ENCODE measurements at regions not wholly inside any gene's neighbourhood (a gene's known extent, or its start where the extent isn't known, plus 50 kb on each side); places are given as distances from the start of the nearest gene placed in this dataset.

DNA sequence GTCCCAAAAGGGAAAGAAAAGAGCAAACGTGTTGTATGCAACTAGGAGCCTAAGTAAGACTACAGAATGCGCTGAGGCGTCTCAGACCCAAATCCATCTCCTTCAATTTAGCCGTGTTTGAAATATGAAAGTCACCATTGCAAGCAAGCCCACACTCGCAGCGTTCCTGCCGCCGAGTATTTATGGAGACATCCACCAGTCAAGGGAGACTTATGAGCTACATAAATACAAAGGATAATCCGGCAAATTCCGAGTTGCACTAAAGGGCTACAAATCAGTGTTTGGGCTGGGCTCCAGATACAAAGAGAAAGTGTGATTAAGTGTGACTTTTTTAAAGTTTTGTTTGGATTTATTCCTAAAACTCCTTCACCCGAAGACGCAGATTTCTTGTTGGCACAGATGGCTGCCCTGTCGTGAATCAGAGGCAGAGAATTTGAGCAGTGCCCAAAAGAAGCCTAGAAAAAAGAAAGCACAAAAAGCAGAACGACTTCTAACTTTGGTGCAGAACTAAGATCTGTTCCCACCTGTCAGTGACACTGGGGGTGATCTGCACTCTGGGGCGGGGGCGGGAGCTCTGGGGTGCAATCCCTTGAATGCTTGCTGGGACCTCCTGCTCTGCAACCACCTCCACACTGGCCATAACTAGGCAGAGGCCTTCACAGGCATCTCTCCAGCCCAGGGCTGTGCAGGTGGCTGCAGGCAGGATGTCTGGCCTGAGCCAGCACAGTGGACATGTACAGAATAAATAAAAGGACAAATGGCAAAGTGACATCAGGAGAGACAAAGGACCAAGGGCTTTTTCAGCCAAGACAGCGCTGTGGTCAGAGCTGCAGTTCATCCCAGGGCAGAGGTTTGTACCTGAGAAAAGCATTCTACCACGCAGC lies 489.7 kb downstream of the NPHP4 start:
- Histone ChIP-seq H4K20me1 (ENCODE audit: control insufficient read depth, insufficient read depth) (no peaks in the 10 kb centered on the region), H3K9ac (ENCODE audit: control insufficient read depth, insufficient read depth, low read length) (no peak overlapping the region), H3K4me2 (ENCODE audit: control insufficient read depth, insufficient read depth) (no peak overlapping the region), H3K36me3 (ENCODE audit: control insufficient read depth in 2 of 2, insufficient read depth in 2 of 2, low read length in 1 of 2) (no peaks in the 10 kb centered on the region), H3K4me3 (no peak overlapping the region), H3K4me1 (ENCODE audit: control insufficient read depth, insufficient read depth, low read length) (no peaks in the 10 kb centered on the region), H3K27ac (ENCODE audit: control insufficient read depth, insufficient read depth) (no peak overlapping the region), H2AFZ (ENCODE audit: control insufficient read depth, low read depth, low read length) (no peak overlapping the region), H3K27me3 (replicated peaks in 1 of 2; ENCODE audit: control insufficient read depth in 2 of 2, insufficient read depth in 2 of 2, low read length in 1 of 2) (no peaks in the 10 kb centered on the region), H3K9me3 (replicated peaks; ENCODE audit: control insufficient read depth, insufficient read depth, low read length) (no peaks in the 10 kb centered on the region), H3K79me2 (ENCODE audit: control insufficient read depth, insufficient read depth, low read length) (no peaks in the 10 kb centered on the region)
- WGBS (ENCODE audit: insufficient coverage, insufficient replicate concordance, low lambda C conversion rate, missing lambda C conversion rate) = 30% methylated on average over 18 of the region's 18 CpGs
- ChIA-PET POLR2A (no interaction called here), SMC1A (ENCODE audit: uncharacterized antibody, unreplicated experiment) (interaction anchor here (0.5 kb wide), 1 partner anchor 1153 kb away, joined by 3 read pairs; no protein-coding TSS in a partner anchor), CTCF (no interaction called here), RAD21 (ENCODE audit: unreplicated experiment) (no interaction called here)
- DNase-seq (ENCODE audit: low read depth, low spot score) (no peak), ATAC-seq (no peak), FAIRE-seq (no peak)
- intact Hi-C loops (cut with micrococcal nuclease; ENCODE audit: unreplicated experiment) = no loop called here
- in situ Hi-C loops (cut with MboI) = loop anchor here (25.0 kb wide), 1 partner anchor 835 kb away; no protein-coding TSS in a partner anchor
- TF ChIP-seq BHLHE40 (IDR thresholded peaks at IDR 0.05; ENCODE audit: borderline replicate concordance in 1 of 2, low read depth in 2 of 2, low read length in 1 of 2) = no peak
- no peak for TF ChIP-seq ZNF217 (IDR thresholded peaks at IDR 0.05)
- TF ChIP-seq, protein P1, sequence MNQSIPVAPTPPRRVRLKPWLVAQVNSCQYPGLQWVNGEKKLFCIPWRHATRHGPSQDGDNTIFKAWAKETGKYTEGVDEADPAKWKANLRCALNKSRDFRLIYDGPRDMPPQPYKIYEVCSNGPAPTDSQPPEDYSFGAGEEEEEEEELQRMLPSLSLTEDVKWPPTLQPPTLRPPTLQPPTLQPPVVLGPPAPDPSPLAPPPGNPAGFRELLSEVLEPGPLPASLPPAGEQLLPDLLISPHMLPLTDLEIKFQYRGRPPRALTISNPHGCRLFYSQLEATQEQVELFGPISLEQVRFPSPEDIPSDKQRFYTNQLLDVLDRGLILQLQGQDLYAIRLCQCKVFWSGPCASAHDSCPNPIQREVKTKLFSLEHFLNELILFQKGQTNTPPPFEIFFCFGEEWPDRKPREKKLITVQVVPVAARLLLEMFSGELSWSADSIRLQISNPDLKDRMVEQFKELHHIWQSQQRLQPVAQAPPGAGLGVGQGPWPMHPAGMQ (IDR thresholded peaks at IDR 0.05; ENCODE audit: borderline replicate concordance) = no peak
- TF ChIP-seq LARP7 (IDR thresholded peaks at IDR 0.05) = no peak
- TF ChIP-seq SRF (IDR thresholded peaks at IDR 0.05; ENCODE audit: low read depth in 2 of 2, low read length in 2 of 2) = no peak
- TF ChIP-seq, protein P2, sequence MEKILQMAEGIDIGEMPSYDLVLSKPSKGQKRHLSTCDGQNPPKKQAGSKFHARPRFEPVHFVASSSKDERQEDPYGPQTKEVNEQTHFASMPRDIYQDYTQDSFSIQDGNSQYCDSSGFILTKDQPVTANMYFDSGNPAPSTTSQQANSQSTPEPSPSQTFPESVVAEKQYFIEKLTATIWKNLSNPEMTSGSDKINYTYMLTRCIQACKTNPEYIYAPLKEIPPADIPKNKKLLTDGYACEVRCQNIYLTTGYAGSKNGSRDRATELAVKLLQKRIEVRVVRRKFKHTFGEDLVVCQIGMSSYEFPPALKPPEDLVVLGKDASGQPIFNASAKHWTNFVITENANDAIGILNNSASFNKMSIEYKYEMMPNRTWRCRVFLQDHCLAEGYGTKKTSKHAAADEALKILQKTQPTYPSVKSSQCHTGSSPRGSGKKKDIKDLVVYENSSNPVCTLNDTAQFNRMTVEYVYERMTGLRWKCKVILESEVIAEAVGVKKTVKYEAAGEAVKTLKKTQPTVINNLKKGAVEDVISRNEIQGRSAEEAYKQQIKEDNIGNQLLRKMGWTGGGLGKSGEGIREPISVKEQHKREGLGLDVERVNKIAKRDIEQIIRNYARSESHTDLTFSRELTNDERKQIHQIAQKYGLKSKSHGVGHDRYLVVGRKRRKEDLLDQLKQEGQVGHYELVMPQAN (conservative IDR thresholded peaks at IDR 0.05) = no peak
- TF ChIP-seq E2F4 (IDR thresholded peaks at IDR 0.05; ENCODE audit: low read depth, low read length) = no peak
- no TSS peak for BruUV-seq (replicated peaks)
